ENCODE measurements at regions not wholly inside any gene's neighbourhood (a gene's known extent, or its start where the extent isn't known, plus 50 kb on each side); places are given as distances from the start of the nearest gene placed in this dataset.

DNA sequence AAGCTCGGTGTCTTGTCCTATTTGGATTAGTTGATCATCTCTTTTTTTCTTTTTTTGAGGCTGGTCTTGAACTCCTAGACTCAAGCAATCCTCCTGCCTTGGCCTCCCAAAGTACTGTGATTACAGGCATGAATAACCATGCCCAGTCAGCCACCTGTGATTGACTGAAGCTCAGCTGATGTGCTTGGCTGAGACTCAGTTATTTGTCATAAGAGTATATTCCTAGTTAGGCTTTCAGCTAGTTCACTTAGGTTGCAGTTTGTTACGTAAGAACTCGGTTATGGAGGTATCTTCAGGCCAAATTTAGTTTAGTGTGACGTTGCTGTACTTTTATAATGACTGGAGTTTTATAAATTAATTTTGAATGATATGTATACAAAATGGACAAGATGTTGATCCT lies 365.0 kb downstream of the SV2B start:
- TF ChIP-seq, protein P1, sequence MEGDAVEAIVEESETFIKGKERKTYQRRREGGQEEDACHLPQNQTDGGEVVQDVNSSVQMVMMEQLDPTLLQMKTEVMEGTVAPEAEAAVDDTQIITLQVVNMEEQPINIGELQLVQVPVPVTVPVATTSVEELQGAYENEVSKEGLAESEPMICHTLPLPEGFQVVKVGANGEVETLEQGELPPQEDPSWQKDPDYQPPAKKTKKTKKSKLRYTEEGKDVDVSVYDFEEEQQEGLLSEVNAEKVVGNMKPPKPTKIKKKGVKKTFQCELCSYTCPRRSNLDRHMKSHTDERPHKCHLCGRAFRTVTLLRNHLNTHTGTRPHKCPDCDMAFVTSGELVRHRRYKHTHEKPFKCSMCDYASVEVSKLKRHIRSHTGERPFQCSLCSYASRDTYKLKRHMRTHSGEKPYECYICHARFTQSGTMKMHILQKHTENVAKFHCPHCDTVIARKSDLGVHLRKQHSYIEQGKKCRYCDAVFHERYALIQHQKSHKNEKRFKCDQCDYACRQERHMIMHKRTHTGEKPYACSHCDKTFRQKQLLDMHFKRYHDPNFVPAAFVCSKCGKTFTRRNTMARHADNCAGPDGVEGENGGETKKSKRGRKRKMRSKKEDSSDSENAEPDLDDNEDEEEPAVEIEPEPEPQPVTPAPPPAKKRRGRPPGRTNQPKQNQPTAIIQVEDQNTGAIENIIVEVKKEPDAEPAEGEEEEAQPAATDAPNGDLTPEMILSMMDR (IDR thresholded peaks at IDR 0.05) = no peak
- TF ChIP-seq POLR2AphosphoS5 (IDR thresholded peaks at IDR 0.05; ENCODE audit: insufficient read depth in 1 of 2, low read depth in 1 of 2) (no peak), POLR2A (IDR thresholded peaks at IDR 0.05) (no peak)
